Stimulated activated CD4-positive, alpha-beta T cell treated with anti-CD3 and anti-CD28 coated beads, Interleukin-12 subunit alpha, Interleukin-12 subunit beta, amount 100 ng/mL, for 48 hours (primary cell): ENCODE measurements at regions not wholly inside any gene's neighbourhood (a gene's known extent, or its start where the extent isn't known, plus 50 kb on each side); places are given as distances from the start of the nearest gene placed in this dataset.
"Not testable (repeated sequence)": the region's sequence is repeated elsewhere in the genome, so short reads cannot be mapped to it uniquely, and the experiment has no call there.

Source experiments
- DNase-seq, 3 donors: peaks; one replicate each; pipeline ENCODE4 v3.0.0-alpha.2; 2020; ENCODE audit warnings: low read depth in 2 of 3, low spot score in 1 of 3

DNA sequence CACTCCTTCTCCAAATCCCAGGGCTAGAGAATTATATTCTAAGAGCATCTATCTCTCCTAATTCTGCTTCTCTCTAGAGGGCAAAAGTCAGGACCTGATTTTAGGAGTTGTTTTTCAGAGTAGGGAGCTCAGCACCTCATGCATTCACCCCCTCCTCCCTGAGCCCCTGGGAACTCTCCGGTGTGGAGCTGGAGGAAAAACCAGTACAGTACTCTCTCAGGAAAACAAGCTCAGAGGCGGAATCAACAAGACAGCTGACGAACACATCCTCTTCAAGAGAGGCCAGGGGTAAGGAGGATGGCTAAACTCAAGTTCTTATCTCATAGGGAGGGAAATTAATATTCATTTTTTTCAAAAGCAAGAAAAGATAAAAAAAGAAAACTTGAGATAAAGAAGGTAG is 120.1 kb upstream of the CDYL start:
- no peak for DNase-seq

DNA sequence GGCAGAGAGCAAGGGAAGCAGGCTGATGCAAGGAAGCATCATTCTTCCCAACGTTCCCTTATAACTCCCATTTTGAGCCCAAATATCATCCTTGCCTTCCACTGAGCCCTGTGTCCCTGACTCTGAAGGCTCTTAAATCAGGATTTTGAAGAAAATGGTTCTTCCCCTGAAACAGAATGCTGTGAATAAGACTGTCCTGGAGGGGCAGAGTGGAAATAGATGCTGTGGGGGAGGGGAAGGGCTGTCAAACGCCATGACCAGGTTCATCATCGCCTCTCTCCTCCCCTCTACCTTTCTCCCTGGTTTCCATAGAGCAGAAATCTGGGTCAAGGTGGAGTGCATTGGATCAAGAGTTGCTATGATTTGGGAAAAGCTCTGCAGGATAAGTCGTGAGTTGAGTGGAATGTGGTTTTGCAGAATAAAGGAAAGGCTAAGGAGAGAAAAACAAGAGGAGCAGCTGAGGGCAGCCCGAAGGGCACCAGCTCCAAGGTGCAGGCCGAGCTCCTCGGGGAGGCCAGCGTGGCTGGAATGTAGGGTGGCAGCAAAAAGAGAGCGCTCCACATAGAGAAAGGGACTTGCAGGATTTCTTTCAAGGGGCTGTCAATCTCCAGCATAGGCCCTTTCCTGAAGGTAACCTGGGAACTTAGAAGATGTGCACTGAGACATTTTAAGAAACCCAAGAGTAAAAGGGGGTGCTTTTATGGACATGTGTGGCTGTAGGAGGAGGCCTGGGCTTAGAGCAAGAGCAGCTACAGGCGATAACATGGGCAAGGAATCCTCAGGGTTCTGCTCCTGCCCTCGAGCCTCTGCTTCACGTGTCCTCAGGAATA is 120.8 kb upstream of the CDYL start:
- DNase-seq: no peak

DNA sequence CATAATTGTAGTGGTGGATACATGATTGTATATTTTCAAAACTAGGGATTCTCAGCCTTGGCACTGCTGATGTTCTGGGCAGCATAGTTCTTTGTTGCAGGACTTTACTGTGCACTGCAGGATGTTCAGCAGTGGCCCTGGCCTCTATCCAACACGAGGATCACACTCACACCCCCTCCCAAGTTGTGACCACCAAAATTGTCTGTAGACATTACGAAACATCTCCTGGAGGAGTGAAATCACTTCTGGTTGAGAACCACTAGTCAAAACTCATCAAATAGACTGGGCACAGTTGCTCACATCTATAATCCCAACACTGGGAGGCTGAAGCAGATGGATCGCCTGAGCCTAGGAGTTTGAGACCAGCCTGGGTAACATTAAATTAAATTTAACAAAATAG is 123.1 kb upstream of the CDYL start:
- DNase-seq: no peak

DNA sequence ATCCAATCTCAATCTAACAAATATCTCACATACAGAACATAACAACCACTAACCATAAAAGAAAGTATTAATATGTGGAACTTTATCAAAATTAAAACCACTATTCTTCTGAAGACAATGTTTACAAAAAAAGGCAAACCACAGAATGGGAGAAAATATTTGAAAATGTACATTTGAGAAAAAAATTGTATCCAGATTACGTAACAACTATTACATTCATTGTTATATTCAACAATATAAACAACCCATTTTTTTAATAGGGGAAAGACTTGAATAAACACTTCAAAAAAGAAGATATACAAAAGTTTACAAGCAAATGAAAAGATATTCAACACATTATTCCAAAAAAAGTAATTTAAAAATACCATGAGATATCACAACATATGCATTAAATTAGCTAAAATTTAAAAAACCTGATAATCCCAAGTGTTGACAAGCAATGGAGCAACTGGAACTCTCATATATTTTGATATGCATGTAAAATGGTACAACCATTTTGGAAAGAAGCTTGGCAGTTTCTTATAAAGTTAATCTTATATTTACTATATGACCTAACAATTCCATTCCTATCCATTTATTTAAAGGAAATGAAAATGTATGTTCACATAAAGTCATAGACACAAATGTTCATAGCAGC is 124.3 kb upstream of the CDYL start:
- no peak for DNase-seq

DNA sequence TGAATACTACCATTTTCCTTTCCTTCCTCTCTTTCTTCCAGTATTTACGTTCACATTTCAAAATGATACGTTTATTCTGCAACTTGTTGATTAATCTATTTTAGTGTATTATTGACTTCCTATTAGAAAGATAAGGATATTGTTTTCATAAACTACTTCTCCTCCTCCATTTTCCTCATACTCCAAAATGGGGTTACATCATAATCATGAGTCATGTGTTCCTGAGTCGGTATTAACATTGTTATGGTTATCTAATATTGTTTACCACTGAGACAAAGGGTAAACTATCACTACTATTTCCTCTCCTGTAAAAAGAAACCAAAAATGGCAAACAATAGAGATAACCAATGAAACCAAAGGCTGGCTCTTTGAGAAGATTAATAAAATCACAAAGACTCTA is 126.5 kb upstream of the CDYL start:
- no peak for DNase-seq

DNA sequence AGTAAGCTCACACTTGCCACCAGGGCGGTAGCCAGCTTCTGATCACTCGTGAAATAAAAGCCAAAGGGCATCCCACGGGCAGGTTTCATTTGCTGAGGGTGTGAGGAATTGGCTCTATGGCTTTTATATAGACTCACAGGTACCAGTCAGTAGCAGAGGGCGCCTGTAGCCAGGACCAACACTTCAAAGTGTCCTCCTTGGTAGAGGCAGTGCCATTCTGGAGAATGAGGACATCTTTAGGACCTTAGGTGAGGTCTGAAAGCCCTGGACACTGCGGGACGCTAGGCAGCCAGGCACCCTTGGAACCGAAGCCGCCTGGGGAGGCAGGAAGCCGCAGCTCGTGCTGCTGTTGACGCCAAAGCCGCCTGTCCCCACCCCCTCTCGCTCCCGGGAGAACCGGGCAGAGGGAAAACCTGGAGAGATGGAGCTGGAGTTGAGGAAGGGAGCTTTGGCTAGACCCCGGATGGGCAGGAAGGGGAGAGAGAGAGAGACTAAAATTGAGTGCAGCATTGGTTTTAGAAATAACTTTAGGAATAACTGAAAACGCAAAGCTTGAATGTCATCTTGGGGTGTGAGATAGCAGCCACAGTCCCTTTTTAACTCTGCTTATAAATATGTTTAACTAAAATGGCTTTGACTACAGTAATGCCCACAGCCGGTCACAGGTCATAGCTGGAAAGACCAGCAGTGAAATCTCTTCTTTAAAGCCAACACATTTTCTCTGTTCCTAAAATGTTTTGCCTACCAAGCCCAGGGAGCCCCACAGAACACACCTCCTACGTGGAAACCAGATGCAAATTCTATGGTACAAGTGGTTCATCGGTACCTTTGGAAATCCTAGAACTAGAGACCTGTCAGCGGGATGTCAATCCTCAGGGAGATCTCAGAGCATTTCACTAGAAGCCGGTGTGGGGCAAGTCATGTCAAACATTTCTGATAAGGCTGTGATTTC is 128.5 kb upstream of the CDYL start:
- DNase-seq: peak; percentile 11 to 23 (median 14)

DNA sequence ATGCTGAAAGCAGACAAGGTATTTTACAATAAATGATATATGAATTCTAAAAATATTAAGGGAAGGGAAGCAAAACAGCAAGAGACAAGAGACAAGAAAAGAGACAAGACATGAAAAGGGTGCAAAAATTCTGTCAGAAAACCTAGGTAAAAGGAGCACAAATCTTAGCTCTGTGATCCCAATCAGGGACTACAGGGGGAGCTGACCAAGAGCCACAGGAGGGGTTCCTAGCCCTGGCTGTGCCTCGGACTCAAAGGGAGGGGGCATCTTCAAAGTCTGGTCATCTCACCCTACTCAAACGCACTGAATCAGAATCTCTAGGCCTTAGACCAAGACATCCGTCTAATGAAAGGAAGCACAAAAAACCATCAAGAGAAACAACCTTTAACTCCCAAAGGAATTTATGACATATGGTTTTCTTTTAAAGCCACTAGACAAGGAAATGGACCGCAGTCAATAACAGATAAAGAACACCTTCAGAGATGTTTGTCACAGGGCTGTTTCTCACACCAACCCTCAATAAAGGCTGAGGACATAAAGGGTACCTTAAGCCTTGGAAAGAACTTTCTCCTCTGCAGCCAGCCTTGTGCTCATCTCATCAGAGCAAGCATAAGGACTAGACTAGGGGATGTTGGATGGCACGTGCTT is 130.4 kb upstream of the CDYL start:
- no peak for DNase-seq

DNA sequence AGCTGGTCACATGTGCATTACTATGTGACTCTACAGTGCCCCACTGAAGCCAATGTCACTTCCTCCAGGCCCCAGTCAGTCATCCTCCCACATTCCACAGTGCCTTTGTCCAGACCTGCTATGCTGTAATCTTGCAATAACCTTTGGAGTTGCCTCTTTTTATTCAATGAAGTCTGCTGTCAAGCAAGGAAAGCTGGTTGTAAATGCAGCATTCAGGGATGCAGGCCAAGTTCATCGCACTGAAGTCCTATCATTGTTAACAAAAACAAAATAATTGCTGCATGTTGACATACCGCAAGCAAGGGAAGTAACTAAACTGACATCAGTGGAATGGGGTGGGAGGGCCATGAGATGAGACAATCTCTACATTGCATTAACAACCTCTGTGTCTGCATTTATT is 131.2 kb upstream of the CDYL start:
- no peak for DNase-seq

DNA sequence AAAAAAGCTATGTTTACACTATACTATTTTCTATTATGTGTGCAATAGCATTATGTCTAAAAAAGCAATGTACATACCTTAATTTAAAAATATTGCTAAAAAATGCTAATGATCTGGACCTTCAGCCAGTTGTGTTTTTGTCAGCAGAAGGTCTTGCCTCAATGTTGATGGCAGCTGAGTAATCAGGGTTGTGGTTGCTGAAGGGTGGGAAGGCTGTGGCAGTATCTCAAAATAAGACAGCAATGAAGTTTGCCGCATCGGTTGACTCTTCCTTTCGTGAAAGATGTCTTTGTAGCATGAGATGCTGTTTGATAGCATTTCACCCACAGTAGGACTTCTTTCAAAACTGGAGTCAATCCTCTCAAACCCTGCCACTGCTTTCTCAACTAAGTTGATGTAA is 134.7 kb upstream of the CDYL start:
- no peak for DNase-seq

DNA sequence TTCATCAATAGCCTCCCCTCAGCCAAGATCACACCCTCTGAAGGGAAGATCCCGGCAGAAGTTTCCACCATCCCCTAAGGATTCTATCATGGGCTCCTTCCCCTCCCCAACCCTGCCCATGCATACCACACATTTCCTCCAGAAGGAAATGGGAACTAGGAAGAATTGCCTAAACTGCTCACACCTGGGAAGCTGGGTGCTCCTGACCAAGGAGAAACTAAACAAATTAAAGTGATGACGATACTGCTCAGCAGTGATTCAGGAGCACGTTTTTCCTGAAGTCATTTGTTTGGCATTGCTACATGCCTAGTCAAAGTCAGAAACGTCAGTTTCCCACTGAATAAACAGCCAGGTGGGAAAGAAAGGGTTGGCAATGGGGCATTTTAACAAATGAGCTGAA is 136.1 kb upstream of the CDYL start:
- no peak for DNase-seq

DNA sequence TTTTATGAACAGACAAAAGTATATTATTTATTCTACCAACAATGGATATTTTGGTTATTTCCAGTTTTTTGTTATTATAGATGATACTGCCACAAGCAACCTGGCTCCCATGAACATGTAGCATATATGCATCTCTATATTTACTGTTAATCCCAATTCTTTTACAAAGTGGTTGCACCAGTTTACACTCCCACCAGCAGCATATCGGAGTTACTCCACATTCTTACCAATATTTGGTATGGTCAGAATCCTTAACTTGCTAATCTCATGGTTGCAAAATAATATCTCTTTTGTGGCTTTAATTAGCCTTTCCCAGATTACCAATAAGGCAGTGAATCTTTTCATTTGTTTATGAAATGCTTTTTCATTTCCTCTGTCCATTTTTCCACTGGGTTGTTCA is 137.6 kb upstream of the CDYL start:
- no peak for DNase-seq

DNA sequence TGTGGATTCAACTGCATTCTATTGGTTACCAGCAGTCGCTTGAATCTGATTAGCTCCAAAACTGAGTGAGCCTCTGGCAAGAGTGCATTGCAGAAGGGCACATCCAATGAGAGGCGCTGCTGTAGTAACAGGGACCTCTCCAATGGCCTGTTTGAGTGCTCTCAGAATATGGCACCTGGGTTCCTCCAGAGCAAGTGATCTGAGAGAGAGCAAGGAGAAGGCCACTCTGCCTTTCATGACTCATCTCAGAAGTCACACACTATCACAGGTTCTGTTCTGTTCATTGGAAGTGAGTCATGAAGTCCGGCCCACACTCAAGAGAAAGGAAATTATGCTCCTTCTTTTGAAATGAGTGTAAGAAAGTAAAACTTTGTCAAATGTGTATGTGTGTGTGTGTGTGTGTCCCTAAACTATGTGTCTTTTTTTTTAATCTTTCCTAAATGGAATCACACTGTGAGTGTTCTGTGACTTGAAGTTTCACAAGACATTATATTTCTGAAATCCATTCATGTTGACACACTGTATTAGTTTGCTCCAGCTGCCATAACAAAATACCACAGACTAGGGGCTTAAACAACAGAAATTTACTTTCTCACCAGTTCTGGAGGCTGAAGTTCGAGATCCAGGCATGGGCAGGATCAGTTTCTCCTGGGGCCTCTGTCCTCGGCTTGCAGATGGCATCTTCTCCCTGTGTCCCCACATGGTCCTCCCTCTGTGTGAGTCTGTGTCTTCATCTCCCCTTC is 138.3 kb upstream of the CDYL start:
- DNase-seq: peak; percentile 27 to 35 (median 27)

DNA sequence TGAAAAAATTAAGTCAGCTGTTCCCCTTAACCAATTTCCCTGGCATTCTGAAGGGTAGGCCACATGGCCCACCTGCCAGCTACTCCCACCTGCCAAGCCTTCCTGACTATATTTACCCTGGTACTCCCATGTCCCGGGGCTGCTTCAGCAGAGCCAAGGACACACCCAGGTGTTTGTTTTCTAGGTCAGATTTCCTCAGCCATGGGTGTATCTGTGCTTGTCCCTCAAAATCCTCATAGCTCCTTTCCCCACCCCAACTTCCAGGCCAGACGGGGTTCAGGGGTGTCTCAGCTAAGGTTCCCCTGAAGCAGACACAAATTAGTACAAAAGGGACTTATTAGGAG is 139.4 kb upstream of the CDYL start:
- DNase-seq: no peak

DNA sequence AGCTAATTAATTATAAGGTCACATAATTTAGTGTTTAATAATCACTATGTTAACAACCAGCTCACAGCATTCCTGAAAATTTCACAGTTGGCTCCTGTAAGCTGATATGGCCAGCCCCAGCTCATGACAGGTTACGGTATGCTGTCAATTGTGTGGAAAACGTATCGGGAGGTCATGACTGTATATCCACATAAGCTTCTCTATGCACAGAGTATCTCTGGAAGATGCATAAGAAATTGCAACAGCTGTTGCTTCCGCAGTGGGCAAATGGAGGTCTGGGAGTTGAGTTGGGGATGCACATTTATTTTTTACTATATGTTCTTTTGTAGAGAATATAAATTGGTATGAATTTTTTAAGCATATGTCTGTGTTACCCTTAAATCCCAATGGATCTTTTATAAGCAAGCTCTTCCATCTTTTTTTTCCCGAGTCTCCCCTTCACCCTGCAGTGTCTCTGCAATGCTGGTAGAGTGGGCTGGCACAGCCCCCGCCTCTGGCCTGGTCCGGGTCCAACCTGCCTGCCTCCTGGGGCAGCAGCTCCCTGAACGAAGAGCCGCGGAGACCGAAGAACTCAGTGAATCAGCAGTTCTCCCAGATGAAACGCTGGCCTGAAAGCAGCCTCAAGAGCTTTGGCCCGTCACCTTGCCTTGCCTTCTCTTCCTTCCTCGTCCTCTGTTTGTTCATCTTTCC is 139.9 kb upstream of the CDYL start:
- no peak for DNase-seq

DNA sequence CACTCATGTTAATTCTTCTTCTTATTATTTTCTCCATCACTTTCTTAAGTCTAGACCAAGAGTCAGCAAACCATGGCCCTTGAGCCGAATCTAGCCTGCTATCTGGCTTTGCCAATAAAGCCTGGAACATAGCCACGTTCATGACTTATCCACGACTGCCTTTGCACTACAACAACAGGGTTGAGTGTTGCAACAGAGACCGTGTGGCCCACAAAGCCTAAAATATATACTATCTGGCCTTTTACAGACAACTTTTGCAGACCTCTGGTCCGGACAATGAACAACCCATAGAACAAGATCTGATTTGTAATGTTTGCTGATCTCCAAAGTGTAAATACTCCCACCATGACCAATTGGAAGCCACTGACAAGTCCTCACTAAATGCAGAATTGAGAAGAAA is 140.5 kb upstream of the CDYL start:
- DNase-seq: no peak

DNA sequence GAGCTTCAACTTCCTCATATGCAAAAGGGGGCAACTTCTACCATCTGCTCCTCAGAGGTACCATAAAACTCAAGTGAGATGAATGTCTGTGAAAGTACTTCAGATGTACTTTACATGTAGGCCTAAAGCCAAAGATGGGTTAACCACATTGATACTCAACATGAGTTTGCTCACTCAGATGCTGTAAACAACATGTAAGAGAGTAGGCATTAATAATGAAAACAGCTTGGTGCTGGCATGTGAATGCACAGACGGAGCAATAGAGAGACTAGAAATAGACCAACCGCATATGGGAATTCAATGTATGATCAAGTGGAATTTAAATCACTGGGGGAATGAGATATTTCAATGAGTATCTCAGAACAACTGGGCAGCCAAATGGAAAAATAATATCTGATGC is 143.8 kb upstream of the CDYL start:
- no peak for DNase-seq

DNA sequence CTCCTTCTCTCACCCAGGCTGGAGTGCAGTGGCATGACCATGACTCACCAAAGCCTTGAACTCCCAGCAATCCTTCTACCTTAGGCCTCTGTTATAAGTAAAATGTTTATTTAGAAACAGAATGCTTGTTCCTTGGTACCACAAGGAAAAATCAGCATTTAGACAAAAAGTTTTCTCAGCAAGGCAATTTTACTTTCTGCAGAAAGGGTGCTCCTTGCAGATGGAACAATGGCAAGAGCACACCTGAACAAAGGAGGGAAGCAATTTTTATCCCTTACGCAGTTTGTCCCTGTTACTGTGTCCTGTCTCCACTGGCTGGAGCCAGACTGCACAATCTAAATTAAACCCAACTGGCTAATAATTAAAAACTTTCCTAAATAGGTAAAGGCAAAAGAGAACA is 146.4 kb upstream of the CDYL start:
- not testable (repeated sequence) for DNase-seq

DNA sequence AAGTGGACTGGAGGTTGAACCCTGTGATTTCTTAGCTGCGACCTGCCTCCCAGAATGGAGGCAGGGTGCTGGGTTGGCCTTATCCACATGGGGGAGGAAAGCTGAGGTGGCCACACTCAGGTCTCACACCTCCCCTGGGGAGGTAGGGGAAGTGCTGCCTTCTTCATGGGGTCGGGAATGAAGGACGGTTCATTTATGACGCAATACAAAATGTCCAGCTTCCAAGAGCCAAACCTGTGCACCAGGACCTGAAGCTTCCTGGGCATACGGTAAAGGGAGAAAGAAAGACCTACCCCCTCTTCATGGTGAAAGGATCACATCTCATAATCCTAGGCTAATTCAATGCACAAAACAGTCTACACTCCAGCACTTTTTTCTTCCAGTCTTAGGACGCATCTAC is 150.6 kb upstream of the CDYL start:
- no peak for DNase-seq

DNA sequence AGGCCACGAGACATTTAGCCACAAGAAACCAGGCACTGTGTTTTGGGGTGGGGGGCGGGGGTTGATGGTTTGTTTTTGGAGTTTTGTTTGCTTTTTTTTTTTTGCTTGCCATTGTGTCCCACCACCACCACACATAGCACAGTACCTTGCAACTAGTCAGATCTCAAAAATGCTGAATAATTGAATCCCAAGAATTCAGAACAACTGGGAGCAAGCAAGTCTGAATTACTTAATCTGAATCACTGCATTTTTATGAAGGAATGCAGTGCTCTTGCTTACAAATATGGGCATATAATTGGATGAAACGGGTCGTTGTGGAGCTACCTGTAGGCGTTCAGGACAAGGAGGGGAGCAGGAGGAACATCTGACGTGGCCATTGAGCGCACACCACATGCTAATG is 151.5 kb upstream of the CDYL start:
- DNase-seq: no peak
